Mesenchymal stem cell (in vitro differentiated cells and primary cell): ENCODE measurements at regions not wholly inside any gene's neighbourhood (a gene's known extent, or its start where the extent isn't known, plus 50 kb on each side); places are given as distances from the start of the nearest gene placed in this dataset.

Experiments used
- DNase-seq: peaks from one replicate; pipeline ENCODE4 v3.0.0-alpha.2; 2013
- H2AFZ ChIP-seq: one replicate; pipeline ENCODE4 v1.6.1; 2013; ENCODE audit warnings: low read depth, mild to moderate bottlenecking, control low read depth, inconsistent platforms, low read length, moderate library complexity
- H2AK5ac ChIP-seq: 2 replicates; pipeline ENCODE4 v1.6.1; 2013; ENCODE audit warnings: low read length, moderate library complexity, mild to moderate bottlenecking, inconsistent platforms; ENCODE audit not compliant: severe bottlenecking
- H2BK120ac ChIP-seq: one replicate; pipeline ENCODE4 v1.6.1; 2013; ENCODE audit warnings: low read depth, mild to moderate bottlenecking, inconsistent platforms, low read length, moderate library complexity
- H2BK12ac ChIP-seq, 2 experiments: one replicate each; pipeline ENCODE4 v1.6.1; 2013; ENCODE audit warnings: inconsistent platforms in 2 of 2, low read length in 2 of 2, mild to moderate bottlenecking in 2 of 2, moderate library complexity in 2 of 2, control low read depth in 1 of 2
- H2BK15ac ChIP-seq: one replicate; pipeline ENCODE4 v1.6.1; 2013; ENCODE audit warnings: mild to moderate bottlenecking, low read depth, inconsistent platforms; ENCODE audit not compliant: poor library complexity, severe bottlenecking
- H2BK5ac ChIP-seq: 2 replicates; pipeline ENCODE4 v1.6.1; 2013; ENCODE audit warnings: low read depth, mild to moderate bottlenecking, low read length, control low read depth, inconsistent platforms; ENCODE audit not compliant: poor library complexity, severe bottlenecking
- H3K14ac ChIP-seq, 2 experiments: one replicate each; pipeline ENCODE4 v1.6.1; 2013; ENCODE audit warnings: inconsistent platforms in 2 of 2, low read length in 2 of 2, control low read depth in 1 of 2, mild to moderate bottlenecking in 1 of 2, moderate library complexity in 1 of 2
- H3K18ac ChIP-seq, 2 experiments: one replicate each; pipeline ENCODE4 v1.6.1; 2013; ENCODE audit warnings: inconsistent platforms in 2 of 2, low read length in 2 of 2, control low read depth in 1 of 2, low read depth in 1 of 2, mild to moderate bottlenecking in 1 of 2
- H3K23ac ChIP-seq, 2 experiments: one replicate each; pipeline ENCODE4 v1.6.1; 2013; ENCODE audit warnings: inconsistent platforms in 2 of 2, low read length in 2 of 2, mild to moderate bottlenecking in 2 of 2, moderate library complexity in 2 of 2, control low read depth in 1 of 2
- H3K27ac ChIP-seq: 2 replicates; pipeline ENCODE4 v1.5.1; 2013; ENCODE audit warnings: mild to moderate bottlenecking, moderate library complexity, low read length, control low read depth, inconsistent platforms; ENCODE audit not compliant: poor library complexity, severe bottlenecking
- H3K27me3 ChIP-seq, 2 experiments: 2 replicates each; pipeline versions ENCODE4 v1.6.1 to v1.7.0; 2013; ENCODE audit warnings: low read length in 2 of 2, mild to moderate bottlenecking in 2 of 2, moderate library complexity in 2 of 2, control low read depth in 1 of 2, inconsistent platforms in 1 of 2; ENCODE audit not compliant: control insufficient read depth in 1 of 2, insufficient read depth in 1 of 2
- H3K36me3 ChIP-seq, 2 experiments: 2 replicates each; pipeline versions ENCODE4 v1.6.1 to v1.7.0; 2013; ENCODE audit warnings: low read length in 2 of 2, control low read depth in 1 of 2, inconsistent platforms in 1 of 2, low read depth in 1 of 2, mild to moderate bottlenecking in 1 of 2; ENCODE audit not compliant: insufficient read depth in 2 of 2, control insufficient read depth in 1 of 2
- H3K4ac ChIP-seq, 2 experiments: one replicate each; pipeline ENCODE4 v1.6.1; 2013; ENCODE audit warnings: inconsistent platforms in 2 of 2, low read length in 2 of 2, mild to moderate bottlenecking in 2 of 2, moderate library complexity in 2 of 2, control low read depth in 1 of 2, low read depth in 1 of 2
- H3K4me1 ChIP-seq: 2 replicates; pipeline ENCODE4 v1.6.1; 2013; ENCODE audit warnings: low read depth, low read length, control low read depth; ENCODE audit not compliant: control insufficient read depth, insufficient read depth
- H3K4me2 ChIP-seq: 2 replicates; pipeline ENCODE4 v1.6.1; 2013; ENCODE audit warnings: low read length, mild to moderate bottlenecking, inconsistent platforms; ENCODE audit not compliant: poor library complexity, severe bottlenecking
- H3K4me3 ChIP-seq, 2 experiments: 2 replicates each; pipeline versions ENCODE4 v1.5.1 to v1.7.0; 2013; ENCODE audit warnings: low read length in 2 of 2, mild to moderate bottlenecking in 2 of 2, control low read depth in 1 of 2, low read depth in 1 of 2; ENCODE audit not compliant: insufficient read depth in 1 of 2
- H3K79me1 ChIP-seq: replicated peaks from 2 replicates; pipeline ENCODE4 v1.6.1; 2013; ENCODE audit warnings: mild to moderate bottlenecking, control low read depth, low read length, inconsistent platforms; ENCODE audit not compliant: poor library complexity, severe bottlenecking
- H3K9ac ChIP-seq: 2 replicates; pipeline ENCODE4 v1.7.0; 2013; ENCODE audit warnings: mild to moderate bottlenecking, low read length, moderate library complexity
- H3K9me3 ChIP-seq: 2 replicates; pipeline ENCODE4 v1.7.0; 2013; ENCODE audit warnings: mild to moderate bottlenecking, low read length; ENCODE audit not compliant: control insufficient read depth
- H4K8ac ChIP-seq: one replicate; pipeline ENCODE4 v1.6.1; 2013; ENCODE audit warnings: inconsistent platforms, mild to moderate bottlenecking, low read length, moderate library complexity
- H4K91ac ChIP-seq: one replicate; pipeline ENCODE4 v1.6.1; 2013; ENCODE audit warnings: mild to moderate bottlenecking, low read length, inconsistent platforms
- WGBS: methylation state at CpG from one replicate; pipeline ENCODE4 v1.1.7; 2013; ENCODE audit warnings: mixed read lengths; 5-methylcytosine and 5-hydroxymethylcytosine counted together

DNA sequence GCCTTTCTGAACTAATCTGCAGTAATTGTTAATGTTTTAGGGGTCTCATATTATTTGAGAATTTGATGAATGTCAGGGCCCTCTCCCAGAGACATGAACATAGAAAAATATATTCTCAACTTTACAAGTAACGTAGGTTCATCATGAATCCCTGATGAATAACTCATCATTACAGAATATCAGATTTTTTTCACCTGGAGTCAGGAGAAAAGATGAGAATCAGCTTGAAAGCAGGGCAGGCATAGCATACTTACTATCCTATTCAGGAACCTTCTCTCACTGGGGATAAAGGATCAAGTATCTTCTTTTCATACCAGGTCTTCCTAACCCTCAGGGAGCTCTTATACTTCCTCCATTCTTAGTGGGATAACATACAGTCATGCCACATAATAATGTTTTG, 552.6 kb upstream of the TBL1XR1 start:
- no peak overlapping the region for H2BK120ac ChIP-seq
- no peak overlapping the region for H2BK12ac ChIP-seq
- no peak overlapping the region for H2AFZ ChIP-seq
- H3K79me1 ChIP-seq, result no peaks in the 10 kb centered on the region
- no peaks in the 10 kb centered on the region for H3K9me3 ChIP-seq
- no peak overlapping the region for H3K9ac ChIP-seq
- H2BK15ac ChIP-seq, result no peak overlapping the region
- H3K4me1 ChIP-seq, result peaks cover 9% of the 10 kb centered on the region
- no peak for DNase-seq
- no peak overlapping the region for H3K4me2 ChIP-seq
- no peak overlapping the region for H3K4me3 ChIP-seq
- WGBS, result 100% methylated on average over 1 of the region's 1 CpG
- no peak overlapping the region for H2BK5ac ChIP-seq
- no peak overlapping the region for H3K27ac ChIP-seq
- H4K91ac ChIP-seq, result no peak overlapping the region
- H2AK5ac ChIP-seq, result no peak overlapping the region
- H3K4ac ChIP-seq, result no peak overlapping the region
- H3K14ac ChIP-seq, result no peak overlapping the region
- no peak overlapping the region for H3K18ac ChIP-seq
- H3K36me3 ChIP-seq, result no peaks in the 10 kb centered on the region
- no peak overlapping the region for H3K23ac ChIP-seq
- no peak overlapping the region for H4K8ac ChIP-seq
- H3K27me3 ChIP-seq, result no peaks in the 10 kb centered on the region

DNA sequence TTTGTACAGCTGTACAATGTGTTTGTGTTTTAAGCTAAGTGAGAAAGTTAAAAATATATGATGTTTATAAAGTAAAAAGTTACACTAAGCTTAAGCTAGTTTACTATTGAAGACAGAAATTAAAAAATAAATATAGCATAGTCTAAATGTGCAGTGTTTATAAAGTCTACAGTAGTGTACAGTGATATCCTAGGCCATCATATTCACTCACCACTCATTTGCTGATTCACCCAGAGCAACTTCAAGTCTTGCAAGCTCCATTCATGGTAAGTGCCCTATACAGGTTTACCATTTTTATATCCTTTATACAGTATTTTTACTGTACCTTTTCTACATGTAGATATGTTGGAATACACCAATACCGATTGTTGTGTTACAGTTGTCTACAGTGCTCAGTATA, 553.2 kb upstream of the TBL1XR1 start:
- WGBS, result 100% methylated on average over 1 of the region's 1 CpG
- Histone ChIP-seq H3K4me3 (no peak overlapping the region), H3K23ac (no peak overlapping the region), H3K14ac (no peak overlapping the region), H3K27me3 (no peaks in the 10 kb centered on the region), H2BK5ac (no peak overlapping the region), H3K36me3 (no peaks in the 10 kb centered on the region), H4K8ac (no peak overlapping the region), H3K4ac (no peak overlapping the region), H3K18ac (no peak overlapping the region), H3K9me3 (no peaks in the 10 kb centered on the region), H2AK5ac (no peak overlapping the region), H3K4me1 (peaks cover 7% of the 10 kb centered on the region), H3K9ac (no peak overlapping the region), H2BK12ac (no peak overlapping the region), H3K27ac (no peak overlapping the region), H3K79me1 (no peaks in the 10 kb centered on the region), H2BK120ac (no peak overlapping the region), H2BK15ac (no peak overlapping the region), H2AFZ (no peak overlapping the region), H4K91ac (no peak overlapping the region), H3K4me2 (no peak overlapping the region)
- DNase-seq, result no peak

DNA sequence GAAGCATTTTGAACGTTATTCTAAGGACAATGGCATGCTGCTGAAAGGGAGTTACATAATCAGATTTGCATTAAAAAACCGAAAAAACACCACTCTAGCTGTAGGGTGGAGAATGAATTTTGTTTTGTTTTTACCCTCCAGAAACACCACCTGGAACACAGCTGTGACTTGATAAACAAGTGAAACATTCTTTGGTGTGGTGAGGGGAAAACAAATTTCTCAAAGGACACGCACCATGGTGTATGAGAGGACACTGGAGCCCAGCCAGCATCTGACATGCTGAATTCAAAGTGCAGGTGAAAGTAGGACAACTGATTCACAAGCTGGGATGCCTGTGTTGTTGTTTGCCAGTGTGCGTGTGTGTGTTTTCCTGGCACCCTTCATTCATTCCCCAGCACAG, 554.5 kb upstream of the TBL1XR1 start:
- no peak overlapping the region for H2BK5ac ChIP-seq
- 70% methylated on average over 3 of the region's 4 CpGs for WGBS
- H3K14ac ChIP-seq, result no peak overlapping the region
- peak overlapping the region; percentile 8 for H2BK15ac ChIP-seq
- H3K4me1 ChIP-seq, result peaks cover 7% of the 10 kb centered on the region
- no peaks in the 10 kb centered on the region for H3K9me3 ChIP-seq
- H3K4me2 ChIP-seq, result no peak overlapping the region
- H2BK120ac ChIP-seq, result no peak overlapping the region
- no peak overlapping the region for H3K9ac ChIP-seq
- H3K36me3 ChIP-seq, result no peaks in the 10 kb centered on the region
- no peaks in the 10 kb centered on the region for H3K79me1 ChIP-seq
- no peak overlapping the region for H2AFZ ChIP-seq
- H4K91ac ChIP-seq, result no peak overlapping the region
- H2AK5ac ChIP-seq, result no peak overlapping the region
- no peak overlapping the region for H4K8ac ChIP-seq
- no peak overlapping the region for H3K4me3 ChIP-seq
- no peak overlapping the region for H3K4ac ChIP-seq
- H3K27me3 ChIP-seq, result no peaks in the 10 kb centered on the region
- DNase-seq, result no peak
- H2BK12ac ChIP-seq, result no peak overlapping the region
- no peak overlapping the region for H3K18ac ChIP-seq
- H3K27ac ChIP-seq, result no peak overlapping the region
- no peak overlapping the region for H3K23ac ChIP-seq

DNA sequence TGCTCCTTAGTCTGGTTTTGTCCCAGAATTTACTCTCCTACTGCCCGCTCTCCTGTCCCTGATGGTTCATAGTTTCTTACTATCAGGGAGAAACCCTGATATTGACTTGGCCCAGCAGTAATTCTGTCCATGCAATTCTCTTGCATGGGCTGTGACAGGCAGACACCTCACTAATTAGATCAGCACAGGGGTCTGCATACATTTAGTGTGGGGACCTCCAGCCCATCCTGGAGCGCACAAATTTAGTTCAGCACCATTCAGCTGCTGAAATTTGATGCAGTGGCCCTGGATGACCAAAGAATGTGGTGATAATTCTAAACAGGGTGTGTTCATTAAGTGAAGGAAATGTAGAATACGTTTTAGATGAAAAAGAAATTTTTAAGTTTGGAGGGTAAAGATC, 555.5 kb upstream of the TBL1XR1 start:
- H2AFZ ChIP-seq, result no peak overlapping the region
- H4K91ac ChIP-seq, result no peak overlapping the region
- no peak overlapping the region for H3K23ac ChIP-seq
- no peaks in the 10 kb centered on the region for H3K79me1 ChIP-seq
- no peak overlapping the region for H3K4me2 ChIP-seq
- no peak overlapping the region for H3K4ac ChIP-seq
- DNase-seq, result no peak
- H3K27ac ChIP-seq, result no peak overlapping the region
- no peak overlapping the region for H2BK15ac ChIP-seq
- H3K4me1 ChIP-seq, result peaks cover 4% of the 10 kb centered on the region
- no peak overlapping the region for H3K9ac ChIP-seq
- no peak overlapping the region for H4K8ac ChIP-seq
- no peak overlapping the region for H3K4me3 ChIP-seq
- H2BK12ac ChIP-seq, result no peak overlapping the region
- H2AK5ac ChIP-seq, result no peak overlapping the region
- H2BK5ac ChIP-seq, result no peak overlapping the region
- no peak overlapping the region for H3K18ac ChIP-seq
- H2BK120ac ChIP-seq, result no peak overlapping the region
- H3K36me3 ChIP-seq, result no peaks in the 10 kb centered on the region
- peaks cover 4% of the 10 kb centered on the region for H3K9me3 ChIP-seq
- H3K14ac ChIP-seq, result no peak overlapping the region
- H3K27me3 ChIP-seq, result no peaks in the 10 kb centered on the region
- WGBS, result 96% methylated on average over 2 of the region's 3 CpGs
